Activated CD8-positive, alpha-beta memory T cell treated with anti-CD3 and anti-CD28 coated beads, Interleukin-2, amount 50 U/mL, for 1 hour (primary cell): ENCODE measurements at regions not wholly inside any gene's neighbourhood (a gene's known extent, or its start where the extent isn't known, plus 50 kb on each side); places are given as distances from the start of the nearest gene placed in this dataset.

Experiments
- DNase-seq: peaks from one replicate; pipeline ENCODE4 v3.0.0-alpha.2; 2020; ENCODE audit errors: extremely low read depth

- no peak for DNase-seq
Measured at GRCh38 chr16:85457366-85457765, 155.8 kb upstream of the GSE1 start.

GRCh38 chr16:85458968-85459367 lies 154.2 kb upstream of the GSE1 start:
- DNase-seq = no peak

- DNase-seq = no peak
Measured at GRCh38 chr16:85459529-85460251, 153.4 kb upstream of the GSE1 start.

GRCh38 chr16:85460252-85461021 lies 152.7 kb upstream of the GSE1 start:
- DNase-seq = no peak

- no peak for DNase-seq
Measured at GRCh38 chr16:85461022-85461813, 151.9 kb upstream of the GSE1 start.

- no peak for DNase-seq
Measured at GRCh38 chr16:85461814-85462713, 151.1 kb upstream of the GSE1 start.

GRCh38 chr16:85462714-85463611 lies 150.2 kb upstream of the GSE1 start:
- no peak for DNase-seq

- no peak for DNase-seq
Measured at GRCh38 chr16:85463672-85464382, 149.3 kb upstream of the GSE1 start.

GRCh38 chr16:85464383-85465305 lies 148.5 kb upstream of the GSE1 start:
- DNase-seq = no peak

- no peak for DNase-seq
Measured at GRCh38 chr16:85465328-85466303, 147.5 kb upstream of the GSE1 start.

- DNase-seq = no peak
Measured at GRCh38 chr16:85466304-85466700, 146.8 kb upstream of the GSE1 start.

- no peak for DNase-seq
Measured at GRCh38 chr16:85466989-85467388, 146.1 kb upstream of the GSE1 start.

- no peak for DNase-seq
Measured at GRCh38 chr16:85469929-85470590, 143.1 kb upstream of the GSE1 start.

GRCh38 chr16:85470873-85471272 lies 142.2 kb upstream of the GSE1 start:
- DNase-seq = no peak

GRCh38 chr16:85471469-85472431 lies 141.4 kb upstream of the GSE1 start:
- no peak for DNase-seq

GRCh38 chr16:85472514-85472913 lies 140.6 kb upstream of the GSE1 start:
- DNase-seq = no peak
